Cortex of kidney (tissue), 1 donor: ENCODE measurements at regions not wholly inside any gene's neighbourhood (a gene's known extent, or its start where the extent isn't known, plus 50 kb on each side); places are given as distances from the start of the nearest gene placed in this dataset.

ENCODE experiments used
- DNase-seq: peaks from one replicate; lab custom pipeline; 2025; lab: John Stamatoyannopoulos, UW

DNA sequence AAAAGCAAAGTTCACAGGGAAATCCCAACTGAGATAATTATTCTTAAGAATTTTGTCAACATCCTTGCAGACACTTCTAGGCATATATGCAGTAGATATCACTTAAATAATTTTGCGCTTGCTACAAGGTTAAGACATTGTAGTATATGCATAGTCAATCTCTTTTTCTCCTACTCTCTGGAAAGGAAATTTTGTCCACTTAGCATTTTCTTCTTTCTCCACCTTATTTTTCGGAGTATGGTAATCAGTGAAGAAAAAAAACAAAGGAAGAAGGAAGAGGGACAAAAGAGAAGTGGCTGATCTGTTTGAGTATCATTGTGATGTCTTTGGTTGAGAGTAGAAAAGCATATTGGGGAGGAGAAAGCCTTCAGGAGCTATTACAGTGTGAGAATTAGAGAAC lies 104.6 kb downstream of the LACC1 start:
- no peak for DNase-seq

DNA sequence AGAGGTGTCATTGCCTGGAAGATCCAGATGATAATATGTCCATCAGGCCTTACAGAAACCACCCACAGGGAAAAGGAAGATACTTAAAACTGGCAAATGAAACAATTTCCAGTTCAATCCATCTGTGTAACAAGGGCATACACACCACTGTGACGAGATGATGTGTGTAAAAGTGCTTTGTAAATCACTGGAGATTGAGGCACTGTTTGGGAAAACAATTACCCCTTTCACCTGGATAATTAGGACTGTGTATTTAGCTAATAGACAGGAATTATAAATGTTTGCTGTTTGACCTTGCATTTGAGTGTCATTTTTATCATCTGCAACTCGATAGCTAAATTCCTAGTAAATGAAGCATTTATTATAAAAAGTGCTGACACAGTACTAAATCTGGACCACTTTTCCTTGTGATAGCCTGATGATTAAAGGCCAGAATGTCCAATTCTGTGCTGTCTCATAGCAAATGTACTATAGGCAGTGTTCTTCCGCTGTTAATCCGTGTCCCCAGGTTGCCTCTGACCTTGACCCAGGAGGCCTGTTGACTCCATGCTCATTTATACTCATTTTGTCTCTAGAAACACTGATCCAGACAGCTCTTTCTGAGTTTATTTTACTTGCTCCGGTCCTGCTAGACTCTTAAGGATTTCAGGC lies 105.8 kb downstream of the LACC1 start:
- DNase-seq = no peak

DNA sequence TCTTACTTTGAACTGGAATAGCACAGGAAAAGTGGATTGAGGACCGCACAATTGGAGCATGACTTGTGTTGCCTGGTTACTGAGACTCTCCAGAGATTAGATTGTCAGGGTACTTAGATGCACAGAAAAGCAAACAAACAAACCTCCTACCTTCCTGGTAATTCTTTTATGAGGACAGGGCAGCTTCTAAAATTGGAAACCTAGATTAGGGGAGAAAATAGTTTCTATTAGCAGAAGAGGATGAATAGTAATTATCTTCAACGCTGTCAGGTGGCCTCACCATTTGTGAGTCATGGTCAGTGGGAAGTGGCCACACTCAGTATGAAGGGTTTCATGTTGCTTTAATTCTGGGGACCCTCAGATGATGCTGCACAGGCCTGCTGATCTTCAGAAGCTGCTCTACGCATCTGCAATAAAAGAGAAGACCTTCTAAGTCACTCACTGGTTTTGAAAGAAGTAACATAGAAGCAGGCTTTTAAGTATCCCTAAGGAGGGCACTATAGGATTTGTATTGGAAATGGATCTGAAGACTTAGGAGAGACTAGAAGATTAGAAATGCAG lies 106.8 kb downstream of the LACC1 start:
- DNase-seq = no peak

DNA sequence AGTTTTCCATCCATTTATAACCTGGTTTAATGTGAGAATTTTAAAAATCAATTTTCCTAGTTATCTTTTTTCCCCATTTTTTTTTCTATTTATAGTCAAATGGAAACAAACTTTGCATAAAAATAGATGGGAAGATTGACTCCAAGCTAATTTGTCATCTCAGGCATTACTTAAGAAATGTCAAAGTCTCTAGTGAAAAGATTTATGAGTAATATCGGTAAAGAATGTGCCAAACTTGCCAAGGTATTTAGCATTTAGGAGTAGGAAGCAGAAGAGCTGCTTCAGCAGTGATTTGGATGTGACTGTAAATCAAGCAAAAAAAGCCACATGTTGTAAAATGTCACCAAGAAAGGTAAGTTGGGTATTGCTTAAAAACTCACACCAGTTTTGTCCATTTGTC lies 108.6 kb downstream of the LACC1 start:
- DNase-seq = no peak

DNA sequence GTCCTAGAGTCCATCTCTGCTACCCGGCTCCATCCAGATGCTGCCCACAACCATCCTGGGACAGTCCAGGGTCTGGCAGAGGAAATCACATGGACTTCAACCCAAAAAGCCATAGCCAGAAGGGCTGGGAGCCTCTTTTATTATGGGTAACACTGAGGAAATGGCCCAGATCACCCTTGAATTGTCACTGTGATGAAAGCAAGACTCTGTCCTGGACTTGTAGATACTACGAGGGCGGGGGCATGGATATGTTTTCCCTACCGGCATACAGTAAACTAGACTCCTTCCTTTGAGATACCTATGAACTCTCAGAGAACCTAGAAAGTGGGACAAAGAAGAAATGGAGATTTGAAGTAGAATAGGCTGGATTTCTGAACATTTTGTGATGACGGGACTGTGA lies 110.3 kb downstream of the LACC1 start:
- no peak for DNase-seq

DNA sequence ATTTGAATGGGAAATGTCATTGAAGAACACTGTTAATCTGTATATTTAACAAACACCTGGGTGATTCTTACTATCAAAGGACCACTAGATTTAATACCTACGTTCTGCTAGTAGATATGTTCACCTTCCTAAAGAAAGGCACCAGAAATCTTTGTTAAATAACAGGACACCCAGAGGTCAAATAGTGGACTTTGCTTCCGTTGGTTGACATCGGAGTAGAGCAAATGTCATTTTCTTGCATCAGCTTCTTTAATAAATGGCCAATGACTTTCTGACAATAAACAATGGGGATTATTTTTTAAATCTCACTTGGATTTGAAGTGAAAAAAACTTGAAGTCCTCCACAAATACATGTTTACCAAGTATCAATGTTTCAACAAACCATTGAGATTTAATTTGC lies 111.1 kb downstream of the LACC1 start:
- DNase-seq = no peak

DNA sequence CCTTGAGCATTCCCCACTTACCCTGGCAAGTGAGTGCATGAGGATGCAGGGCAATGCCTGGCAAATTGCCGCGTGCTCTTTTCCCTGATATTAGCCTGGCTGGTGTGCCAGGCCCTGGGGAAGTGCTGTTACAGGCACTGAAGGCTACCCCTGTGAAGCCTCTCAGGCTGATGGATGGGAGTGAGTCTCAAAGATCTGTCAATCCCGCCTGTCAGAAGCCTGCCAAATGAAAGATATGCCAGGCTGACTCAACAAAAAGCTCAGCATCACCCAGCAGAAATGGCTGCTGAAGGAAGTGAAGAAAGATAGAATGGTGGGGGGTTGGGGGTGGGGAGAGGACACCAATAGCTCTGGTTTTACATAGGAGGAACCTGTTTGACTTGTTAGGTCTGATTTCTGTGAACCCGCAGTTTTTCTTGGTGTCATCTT lies 112.1 kb downstream of the LACC1 start:
- no peak for DNase-seq

DNA sequence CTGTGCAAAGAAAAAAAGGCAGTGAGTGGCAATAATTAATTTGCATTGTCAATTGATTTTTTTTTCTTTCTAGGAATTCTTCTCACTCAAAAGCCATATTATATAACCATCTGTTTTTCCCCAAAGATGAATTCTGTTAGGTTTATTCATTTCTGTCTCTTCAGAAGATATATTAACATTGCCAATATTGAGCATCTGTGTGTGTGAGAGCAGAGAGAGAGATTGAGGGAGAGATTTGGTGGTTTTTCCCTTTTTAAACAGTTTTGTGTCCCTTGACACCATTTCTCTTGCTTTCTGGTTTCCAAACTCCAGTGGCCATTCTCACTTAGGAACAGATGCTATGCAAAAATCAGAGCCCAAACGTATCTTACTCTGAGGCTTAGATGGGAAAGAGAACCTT lies 112.5 kb downstream of the LACC1 start:
- DNase-seq = no peak

DNA sequence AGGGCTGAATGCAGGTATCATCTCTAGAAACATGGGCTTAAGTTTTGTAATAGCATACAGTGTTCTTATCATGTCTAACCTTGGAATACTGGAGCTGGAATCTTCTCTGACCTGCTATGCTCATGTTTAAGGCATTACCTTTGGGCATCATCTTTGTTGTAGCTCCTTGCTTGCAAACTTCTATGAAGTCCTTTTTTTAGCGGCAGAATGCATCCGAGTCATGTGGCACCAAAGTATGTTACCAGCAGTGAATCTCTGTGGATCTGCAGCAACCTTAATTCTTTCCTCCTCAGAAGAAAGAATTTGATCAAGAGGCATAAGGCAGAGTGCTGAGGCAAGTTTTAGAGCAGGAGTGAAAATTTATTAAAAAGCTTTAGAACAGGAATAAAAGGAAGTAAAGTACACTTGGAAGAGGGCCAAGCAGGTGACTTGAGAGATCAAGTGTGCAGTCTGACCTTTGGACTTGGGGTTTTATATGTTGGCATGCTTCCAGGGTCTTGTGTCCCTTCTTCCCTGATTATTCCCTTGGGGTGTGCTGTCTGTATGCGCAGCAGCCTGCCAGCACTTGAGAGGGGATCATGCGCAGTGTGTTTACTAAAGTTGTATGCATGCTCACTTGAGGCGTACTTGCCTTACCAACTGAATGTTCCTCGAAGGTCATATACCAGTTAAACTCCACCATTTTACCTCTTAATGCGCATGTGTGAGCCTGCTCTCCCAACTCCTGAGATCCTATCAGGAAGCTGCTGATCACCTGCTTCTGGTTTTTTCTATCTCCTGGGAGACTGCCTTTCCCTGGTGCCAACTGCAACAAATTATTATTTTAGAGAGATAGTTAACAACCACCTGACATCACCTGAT lies 115.5 kb downstream of the LACC1 start:
- no peak for DNase-seq

DNA sequence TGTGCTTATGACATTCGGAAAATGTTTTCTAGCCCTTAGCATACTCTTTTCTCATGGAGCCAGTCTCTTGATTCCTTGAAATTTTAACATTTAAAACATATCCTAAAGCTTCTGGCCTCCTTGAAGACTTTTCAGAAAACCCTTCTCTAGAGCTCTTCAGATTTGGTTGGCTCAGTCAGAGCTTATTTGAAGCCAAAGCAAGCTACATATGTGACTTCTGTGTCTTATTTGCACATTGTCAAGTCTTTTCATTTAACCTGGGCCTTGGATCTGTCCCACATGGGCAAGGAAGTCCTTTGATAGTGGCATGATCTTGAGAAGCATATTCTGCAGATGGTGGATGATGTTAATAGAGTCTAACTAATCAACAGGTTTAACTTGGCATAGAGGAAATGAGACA lies 116.5 kb downstream of the LACC1 start:
- DNase-seq = no peak

DNA sequence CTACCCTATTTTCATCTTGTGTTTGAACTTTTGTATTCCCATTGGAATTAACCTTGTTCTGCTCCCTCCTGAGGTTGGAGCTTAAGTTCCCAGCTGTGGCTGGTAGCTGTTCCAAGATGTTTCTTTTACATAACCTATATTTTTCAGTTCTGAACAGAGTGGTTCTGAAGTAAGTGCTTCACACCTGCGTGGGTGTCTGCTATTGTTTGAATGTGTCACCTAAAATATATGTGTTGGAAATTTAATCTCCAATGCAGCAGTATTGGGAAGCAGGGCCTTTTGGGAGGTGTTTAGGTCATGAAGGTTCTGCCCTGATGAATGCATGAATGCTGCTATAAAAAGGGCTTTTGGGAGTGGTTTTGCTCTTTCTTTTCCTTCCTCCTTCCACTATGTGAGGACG lies 123.8 kb downstream of the LACC1 start:
- no peak for DNase-seq

DNA sequence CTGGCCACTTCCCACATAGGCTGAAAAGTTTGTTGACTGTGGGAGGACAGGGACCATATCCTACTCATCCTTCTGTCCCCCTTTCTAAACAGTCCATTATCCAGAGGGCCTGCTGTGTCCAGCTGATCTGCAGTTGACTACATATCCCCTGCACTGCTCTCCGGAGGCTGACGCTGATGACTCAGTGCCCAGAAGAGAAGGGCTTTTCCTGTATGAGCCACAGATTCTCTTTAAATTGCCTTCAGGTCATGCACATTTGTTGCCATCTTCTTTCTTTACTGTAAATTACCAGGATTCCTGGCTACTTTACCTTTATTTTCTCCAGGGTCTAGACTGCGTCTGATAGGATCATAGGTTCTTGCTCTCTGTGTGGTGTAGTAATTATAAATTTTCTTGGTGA lies 125.2 kb downstream of the LACC1 start:
- no peak for DNase-seq

DNA sequence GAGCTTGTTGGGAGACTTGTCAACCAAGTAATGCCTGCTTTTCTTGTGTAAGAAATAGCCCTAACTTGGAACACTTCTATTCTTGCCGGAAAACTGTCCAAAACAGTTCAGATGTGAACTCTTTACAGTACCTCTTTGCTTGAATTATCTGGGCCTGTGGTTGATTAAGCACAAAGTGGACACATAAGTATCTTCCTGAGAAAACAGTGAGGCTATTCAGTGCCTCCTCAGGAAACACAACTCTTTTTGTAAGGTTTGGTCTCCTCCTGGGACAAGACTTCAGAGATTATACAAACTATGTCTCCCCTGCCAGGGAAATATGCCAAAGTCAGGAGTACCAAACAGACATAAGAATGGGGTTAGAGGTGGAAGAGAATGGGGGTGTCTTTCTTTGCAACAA lies 127.7 kb downstream of the LACC1 start:
- DNase-seq = no peak

DNA sequence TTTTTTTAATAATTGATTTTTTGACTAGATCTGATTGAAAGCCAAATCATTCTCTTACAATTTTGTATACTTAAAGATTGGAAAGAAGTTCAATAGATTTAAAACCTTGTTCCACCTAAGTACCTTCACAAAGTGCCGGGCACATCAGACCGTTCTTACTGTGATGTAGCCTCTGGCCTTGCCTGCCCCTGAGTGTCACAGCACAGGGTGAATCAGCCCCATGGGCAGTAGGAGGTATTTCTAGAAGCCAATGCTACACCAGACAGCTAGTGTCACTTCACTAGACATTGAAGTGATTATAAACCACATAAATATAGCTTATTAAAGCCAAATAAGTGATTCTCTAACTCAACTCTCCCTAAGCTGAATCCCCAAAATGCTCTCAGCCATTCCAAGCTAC lies 131.3 kb downstream of the LACC1 start:
- no peak for DNase-seq

DNA sequence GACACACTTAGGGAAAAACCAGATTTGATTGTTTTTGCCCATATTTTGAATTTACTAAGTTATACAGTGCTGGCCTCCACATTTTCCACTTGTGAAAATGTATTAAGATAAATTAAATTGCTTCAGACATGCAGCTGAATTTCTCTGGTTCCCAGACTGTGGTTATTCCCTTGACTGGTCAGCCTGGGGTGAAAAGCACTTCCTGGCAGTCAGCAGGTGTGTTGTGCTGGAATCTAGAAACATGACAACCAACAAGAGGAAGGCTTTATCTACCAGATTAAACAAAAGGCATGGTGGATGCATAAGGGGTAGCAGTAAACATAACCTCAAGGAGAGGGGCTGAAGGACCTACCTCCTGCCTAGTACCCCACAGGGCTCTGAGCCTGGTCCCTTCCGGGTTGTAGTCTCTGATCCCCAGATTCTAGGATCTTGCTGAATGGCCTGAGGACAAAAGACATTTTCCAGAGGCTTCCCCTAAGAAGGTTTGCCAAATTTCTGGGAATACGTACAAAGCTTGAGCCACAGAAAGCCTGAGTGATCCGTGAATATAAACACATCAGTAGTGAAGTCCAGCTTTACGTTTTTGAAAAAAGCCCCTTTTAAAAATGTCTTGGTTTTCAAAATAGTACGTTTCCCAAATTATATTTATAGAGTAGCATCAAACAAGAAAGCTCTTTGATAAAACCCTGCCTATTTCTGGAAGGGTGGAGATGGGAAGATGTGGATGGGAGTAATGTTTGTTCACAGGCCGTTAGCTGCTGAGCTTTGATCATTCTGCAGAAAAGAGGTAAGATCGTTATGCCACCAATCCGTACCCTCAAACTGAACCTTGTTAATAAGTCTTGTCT lies 133.4 kb downstream of the LACC1 start:
- DNase-seq = no peak

DNA sequence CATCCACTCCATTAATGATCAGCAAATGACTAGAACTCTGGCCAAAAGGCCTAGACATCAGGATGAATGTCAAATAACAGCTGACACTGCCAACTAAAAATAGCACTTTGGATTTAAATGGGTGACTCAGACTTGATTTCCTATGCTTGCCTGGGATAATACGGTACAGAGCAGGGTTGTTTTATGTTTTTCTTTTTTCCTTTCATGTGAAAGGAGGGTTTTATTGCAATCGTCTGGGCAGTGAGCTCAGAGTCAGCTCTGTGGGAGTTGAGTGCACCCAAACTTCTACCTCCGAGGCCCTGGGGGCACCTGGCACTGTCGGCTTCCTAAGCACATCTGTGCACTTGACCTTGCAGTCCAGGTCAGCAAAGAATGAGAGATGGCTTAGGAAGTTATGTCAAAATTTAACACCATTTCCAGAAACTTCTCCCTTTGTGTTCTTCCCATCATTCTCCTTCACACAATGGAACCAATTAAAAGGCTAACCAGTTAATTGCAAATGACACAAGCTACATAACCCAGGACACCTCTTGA lies 134.1 kb downstream of the LACC1 start:
- no peak for DNase-seq

DNA sequence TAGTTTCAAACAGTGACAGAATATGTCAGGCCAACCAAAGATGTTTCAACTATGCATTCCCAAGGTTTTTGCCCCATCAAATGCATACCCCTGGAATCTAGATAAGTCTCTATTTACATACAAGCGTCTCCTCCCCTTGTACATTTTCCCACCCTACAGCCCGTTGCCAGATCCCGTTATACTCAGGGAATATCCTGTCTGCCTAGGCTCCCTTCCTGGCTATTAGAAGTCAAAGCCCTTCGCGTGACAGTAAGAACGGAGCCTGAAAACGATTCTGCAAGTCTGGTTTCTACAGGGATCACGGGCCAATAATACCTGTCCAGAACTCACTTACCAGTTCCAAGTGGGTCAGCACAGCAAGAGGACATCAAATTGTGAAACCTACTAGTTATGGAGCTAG lies 134.8 kb downstream of the LACC1 start:
- DNase-seq = no peak

DNA sequence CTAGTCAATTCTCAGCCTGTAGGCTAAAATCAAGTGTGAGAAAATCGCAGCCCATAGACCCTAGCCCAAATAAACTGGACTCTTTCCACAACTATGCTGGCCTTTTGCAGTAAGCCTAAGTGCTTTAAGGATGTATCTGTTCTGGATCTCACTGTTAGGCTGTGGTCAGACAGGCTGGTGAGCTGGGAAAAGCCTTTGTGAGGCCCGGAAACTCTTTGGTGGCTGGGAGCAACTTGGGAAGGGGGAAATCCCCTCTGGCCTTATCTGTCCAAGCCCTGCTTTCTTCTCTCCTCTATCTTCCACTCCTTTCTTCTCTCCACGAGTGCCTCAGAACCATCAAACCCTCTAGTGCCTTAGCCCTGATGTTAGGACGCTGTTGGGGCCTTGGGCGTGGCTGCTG lies 135.4 kb downstream of the LACC1 start:
- no peak for DNase-seq

DNA sequence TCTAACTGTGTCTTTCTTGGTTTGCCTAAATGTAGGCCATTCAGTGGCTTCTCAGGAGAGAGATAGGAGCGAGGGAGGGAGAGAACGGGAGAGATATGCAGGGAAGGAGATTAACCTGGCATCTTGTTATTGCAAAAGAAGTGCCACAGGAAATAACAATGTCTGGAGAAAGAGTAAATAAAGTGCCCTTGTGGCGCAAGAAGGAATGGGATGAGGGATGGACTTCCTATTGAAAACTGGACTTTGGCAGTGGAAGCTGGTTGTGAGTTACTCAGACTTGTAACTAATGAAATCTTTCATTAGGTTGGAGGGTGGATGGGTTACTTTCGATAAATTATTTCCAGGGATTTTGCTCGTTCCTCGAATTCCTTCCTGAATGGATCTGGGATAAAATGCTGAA lies 136.1 kb downstream of the LACC1 start:
- DNase-seq = no peak

DNA sequence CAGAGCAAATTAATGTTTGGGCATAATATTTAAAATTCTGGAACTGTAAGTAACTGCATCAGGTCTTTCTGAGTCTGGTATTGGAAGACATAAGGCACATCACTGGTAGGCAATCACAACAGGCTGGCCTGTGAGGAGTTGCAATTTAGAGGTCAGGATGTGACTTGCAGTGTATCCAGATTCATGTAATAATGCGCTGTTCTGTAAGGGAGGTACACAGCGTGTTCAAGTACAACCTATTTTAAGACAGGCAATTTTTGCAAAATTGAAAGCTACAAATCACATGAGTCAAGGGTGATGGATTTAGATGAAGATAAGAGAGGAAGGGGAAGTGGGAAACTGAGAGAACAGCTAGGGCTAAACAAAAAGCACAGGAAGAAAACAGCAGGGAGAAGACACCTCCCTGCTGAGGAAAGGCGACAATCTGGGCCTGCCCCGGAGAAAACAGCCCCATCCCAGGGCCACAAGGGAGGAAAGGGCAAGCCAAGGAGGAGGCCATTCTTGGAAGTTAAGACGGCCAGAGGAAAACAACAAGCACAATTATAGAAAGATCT lies 138.1 kb downstream of the LACC1 start:
- DNase-seq = no peak

DNA sequence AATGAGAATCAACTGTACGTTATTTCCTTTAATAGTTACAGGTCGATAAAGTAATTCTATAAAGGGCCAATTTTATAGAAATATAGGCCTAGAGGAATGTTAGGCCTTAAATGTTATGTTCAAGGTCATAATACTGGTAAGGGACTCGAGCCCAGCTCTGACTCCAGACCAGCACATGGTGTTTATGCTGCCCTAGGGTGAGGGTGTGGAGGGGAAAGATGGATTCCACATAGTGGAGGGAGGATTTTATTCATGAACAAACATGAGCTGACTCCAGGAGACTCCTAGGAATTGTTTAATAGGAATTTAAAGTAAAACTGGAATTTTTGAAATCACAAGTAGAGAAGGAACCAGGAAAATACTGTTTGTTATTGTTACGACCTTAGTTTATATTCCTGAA lies 139.9 kb downstream of the LACC1 start:
- DNase-seq = no peak

DNA sequence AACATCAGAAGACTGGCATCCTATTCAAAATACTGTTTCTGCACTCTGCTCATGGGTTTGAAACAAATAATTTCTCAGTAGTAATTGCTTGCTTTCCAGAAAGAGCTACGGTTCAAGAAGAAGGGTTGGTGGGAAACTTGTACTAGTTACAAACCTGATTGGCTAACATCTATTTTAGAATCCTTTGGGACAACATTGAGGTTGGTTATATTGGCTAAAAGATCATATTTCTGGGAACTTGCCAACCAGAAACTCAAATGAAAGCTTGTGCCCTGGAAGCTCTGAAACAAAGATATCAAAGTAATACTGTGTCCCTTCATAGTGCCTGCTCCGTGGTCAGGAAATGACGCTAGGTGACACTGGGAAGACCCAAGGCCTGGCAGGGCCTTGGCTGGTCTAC lies 141.7 kb downstream of the LACC1 start:
- no peak for DNase-seq
